ENCODE measurements at regions not wholly inside any gene's neighbourhood (a gene's known extent, or its start where the extent isn't known, plus 50 kb on each side); places are given as distances from the start of the nearest gene placed in this dataset.

- DNase-seq (ENCODE audit: low read depth): no peak
Observed at GRCh38 chr12:31781894-31782540, 53.2 kb upstream of the AMN1 start.

GRCh38 chr12:31780096-31780495, 51.3 kb upstream of the AMN1 start:
- no peak for DNase-seq (ENCODE audit: low read depth)

GRCh38 chr12:31778687-31779086, 49.9 kb upstream of the AMN1 start:
- no peak for DNase-seq (ENCODE audit: low read depth)
